NCI-H1105 treated with DMSO at 0.1 percent for 48 hours (cell line): ENCODE measurements at regions not wholly inside any gene's neighbourhood (a gene's known extent, or its start where the extent isn't known, plus 50 kb on each side); places are given as distances from the start of the nearest gene placed in this dataset.
A peak's percentile ranks its signal among the peaks of the same experiment; 100 is the strongest.

Experiments used
- DNase-seq: peaks from one replicate; lab custom pipeline; 2025; lab: John Stamatoyannopoulos, UW

GRCh38 chr20:39222101-39222500, 260.0 kb downstream of the DHX35 start:
- no peak for DNase-seq

DNA sequence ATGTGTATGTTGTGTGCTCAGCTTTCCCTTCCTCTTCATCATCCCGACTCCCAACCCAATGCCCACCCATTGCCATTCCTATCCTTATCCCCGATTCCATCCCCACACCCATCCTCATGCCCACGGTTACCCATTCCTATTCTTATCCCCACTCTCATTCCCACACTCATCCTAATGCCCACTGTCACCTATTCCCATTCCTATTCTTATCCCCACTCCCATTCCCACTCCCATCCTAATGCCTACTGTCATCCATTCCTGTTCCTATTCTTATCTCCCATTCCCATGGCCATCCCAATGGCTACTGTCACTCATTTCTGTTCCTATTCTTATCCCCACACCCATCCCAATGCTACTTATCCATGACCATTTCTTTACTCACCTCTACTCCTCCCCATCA, 254.1 kb downstream of the DHX35 start:
- DNase-seq = no peak

GRCh38 chr20:39214828-39215227, 252.7 kb downstream of the DHX35 start:
- DNase-seq = no peak

- DNase-seq = peak; percentile 14
Observed at GRCh38 chr20:39213476-39214145, 251.5 kb downstream of the DHX35 start.

DNA sequence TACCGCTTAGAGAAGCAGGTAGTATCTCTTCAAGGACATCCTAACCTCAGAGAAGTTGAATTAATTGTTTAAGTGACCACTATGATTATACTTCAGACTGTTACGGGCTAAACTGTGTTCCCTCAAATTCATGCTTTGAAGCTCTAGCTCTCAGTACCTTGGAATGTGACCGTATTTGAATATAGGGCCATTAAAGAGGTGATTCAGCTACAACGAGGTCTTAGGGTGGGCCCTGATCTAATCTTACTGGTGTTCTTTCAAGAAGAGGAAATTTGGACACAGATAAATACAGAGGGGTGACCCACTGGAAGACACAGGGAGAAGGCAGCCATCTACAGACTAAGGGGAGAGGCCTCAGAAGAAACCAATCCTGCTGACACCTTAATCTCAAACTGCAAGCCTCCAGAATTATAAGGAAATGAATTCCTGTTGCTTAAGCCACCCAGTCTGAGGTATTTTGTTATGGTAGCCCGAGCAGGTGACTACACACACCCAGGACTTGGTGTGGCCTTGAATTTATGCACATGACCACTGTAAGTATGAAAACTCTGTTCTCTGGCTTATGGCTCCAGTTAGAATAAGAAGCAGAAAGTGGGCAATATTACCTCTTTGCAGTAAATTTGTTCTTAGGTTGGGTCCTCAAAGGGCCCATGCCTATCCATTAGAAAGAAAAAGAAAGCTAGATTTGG, 249.1 kb downstream of the DHX35 start:
- no peak for DNase-seq

DNA sequence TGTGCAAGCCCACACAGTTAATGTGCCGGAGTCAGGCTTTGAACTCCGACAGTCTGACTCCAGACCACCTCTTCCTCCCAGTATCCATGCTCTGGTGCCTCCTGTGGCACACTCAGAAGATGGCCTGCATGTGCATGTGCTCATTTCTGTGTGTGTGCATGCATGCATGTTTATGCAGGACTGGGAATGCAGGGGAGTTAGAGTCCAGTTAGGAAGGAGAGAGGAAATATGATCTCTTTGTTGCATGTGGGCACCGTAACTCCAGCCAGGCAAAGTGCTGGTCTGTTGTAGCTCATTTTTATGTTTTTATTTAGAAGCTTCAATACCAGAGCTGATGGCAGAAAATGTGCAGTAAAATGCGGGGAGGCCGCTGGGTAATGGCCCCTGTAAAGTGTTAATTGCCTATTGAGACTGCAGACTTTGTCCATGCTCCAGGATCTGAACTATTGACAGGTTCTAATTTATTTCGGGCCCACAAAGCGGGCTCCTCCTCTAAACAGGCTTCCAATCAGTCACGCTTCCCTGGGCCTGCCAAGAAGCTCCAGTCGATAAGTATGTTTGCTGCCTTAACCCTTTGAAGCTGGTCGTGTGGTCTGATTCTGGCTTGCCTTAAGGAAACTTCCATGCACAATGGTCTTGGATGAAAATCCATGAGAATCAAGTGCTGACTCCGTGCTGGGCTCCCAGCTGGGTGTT, 248.3 kb downstream of the DHX35 start:
- DNase-seq = no peak

DNA sequence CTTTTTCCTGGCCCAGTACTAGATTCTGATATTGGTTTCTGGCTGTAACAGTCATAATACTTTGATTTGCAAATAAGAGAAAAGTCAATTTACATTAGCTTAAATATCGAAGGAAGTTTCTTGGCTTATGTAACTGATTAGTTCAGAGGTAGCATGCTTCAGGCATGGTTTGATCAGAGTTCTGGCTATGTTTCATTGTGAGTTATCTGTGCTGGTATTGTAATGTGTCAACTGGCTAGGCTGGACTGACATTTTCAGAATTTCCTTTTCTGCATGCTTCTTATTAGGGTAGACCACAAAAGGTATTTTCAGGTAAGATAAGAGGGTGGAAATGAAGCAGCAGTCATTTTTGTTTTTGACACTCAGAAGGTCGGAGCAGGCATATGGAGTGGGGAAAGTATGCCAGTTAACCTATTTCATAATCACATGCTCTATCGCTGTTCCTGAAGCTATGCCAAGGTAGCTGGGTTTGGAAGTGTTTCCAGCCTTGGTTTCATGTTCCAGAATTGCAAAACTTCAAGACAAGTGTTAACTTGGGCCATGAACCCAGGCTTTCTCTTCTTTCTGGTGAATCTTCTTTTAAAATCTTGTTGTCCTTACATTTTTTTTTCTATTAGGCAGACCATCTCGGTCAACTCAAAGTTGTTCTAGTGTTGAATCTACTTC, 244.9 kb downstream of the DHX35 start:
- no peak for DNase-seq

DNA sequence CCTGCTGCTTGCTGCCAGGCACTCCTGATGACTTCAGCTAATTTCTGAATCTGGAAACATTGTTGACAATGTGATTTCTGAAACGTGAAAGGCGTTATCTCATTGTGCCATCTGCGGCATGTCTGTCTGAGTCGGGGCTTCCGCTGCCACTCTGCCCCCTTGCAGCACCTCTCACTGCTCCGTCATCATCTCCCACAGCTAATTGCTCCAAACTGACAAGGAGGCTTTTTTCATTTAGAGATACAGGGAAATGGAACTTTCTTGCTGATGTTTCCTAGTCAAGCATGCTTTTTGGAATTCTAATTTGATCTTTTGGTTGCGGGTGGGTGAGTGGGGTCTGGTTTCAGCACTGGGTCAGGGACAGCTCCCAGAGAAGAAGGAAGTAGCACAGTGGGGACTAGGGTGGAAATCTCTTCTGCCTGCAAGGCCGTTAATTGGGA, 233.5 kb downstream of the DHX35 start:
- DNase-seq = peak; percentile 71

GRCh38 chr20:39190666-39191570, 228.8 kb downstream of the DHX35 start:
- no peak for DNase-seq

GRCh38 chr20:39188266-39188765, 226.2 kb downstream of the DHX35 start:
- no peak for DNase-seq

GRCh38 chr20:39181490-39181889, 219.3 kb downstream of the DHX35 start:
- DNase-seq = no peak

- no peak for DNase-seq
Observed at GRCh38 chr20:39176457-39176856, 214.3 kb downstream of the DHX35 start.

GRCh38 chr20:39170896-39171463, 208.8 kb downstream of the DHX35 start:
- no peak for DNase-seq

GRCh38 chr20:39165099-39165498, 203.0 kb downstream of the DHX35 start:
- no peak for DNase-seq

DNA sequence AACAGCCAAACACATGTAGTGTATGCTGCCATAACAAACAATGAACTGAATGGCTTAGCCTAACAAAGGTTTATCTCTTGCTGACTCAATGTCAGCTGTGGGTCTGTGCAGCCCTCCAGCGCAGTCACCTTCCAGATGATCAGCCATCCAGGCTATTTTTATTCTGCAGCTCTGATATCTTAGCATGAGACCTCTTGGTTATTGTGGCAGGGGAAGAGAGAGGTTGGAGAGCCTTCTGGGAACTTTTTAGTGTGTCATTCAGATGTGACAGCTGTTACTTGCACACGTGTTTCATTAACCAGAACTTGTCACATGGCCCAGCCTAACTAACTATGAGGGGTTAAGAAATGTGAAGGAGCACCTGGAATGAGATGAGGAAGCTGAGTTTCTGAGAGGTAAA, 202.5 kb downstream of the DHX35 start:
- no peak for DNase-seq

DNA sequence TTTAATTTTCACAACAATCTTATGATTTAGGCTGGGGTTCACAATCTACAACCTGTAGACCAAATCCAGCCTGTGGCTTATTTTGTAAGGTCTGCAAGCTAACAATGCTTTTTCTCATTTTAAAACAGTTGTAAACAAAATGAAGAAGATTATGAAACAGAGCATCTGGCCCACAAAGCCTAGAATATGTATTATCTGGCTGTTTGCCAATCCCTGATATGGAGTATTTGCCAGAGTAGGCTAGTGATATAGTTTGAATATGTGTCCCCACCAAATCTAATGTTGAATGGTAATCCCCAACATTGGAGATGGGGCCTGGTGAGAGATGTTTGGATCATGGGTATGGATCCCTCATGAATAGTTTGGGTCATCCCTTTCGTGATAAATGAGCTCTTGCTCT, 201.8 kb downstream of the DHX35 start:
- peak; percentile 10 for DNase-seq

GRCh38 chr20:39161900-39162299, 199.8 kb downstream of the DHX35 start:
- DNase-seq = no peak

- DNase-seq = peak; percentile 73
Observed at GRCh38 chr20:39155971-39156370, 193.8 kb downstream of the DHX35 start.

- no peak for DNase-seq
Observed at GRCh38 chr20:39152742-39153141, 190.6 kb downstream of the DHX35 start.

GRCh38 chr20:39152126-39152525, 190.0 kb downstream of the DHX35 start:
- DNase-seq = no peak

GRCh38 chr20:39150501-39150900, 188.4 kb downstream of the DHX35 start:
- DNase-seq = no peak
